HG03342 (cell line): ENCODE measurements at regions not wholly inside any gene's neighbourhood (a gene's known extent, or its start where the extent isn't known, plus 50 kb on each side); places are given as distances from the start of the nearest gene placed in this dataset.

Experiments
- ATAC-seq: cut with Tn5 transposase; IDR thresholded peaks from one replicate; pipeline ENCODE4 v1.9.1; 2021; ENCODE audit warnings: mild to moderate bottlenecking, moderate library complexity; ENCODE audit not compliant: unreplicated experiment

GRCh38 chr14:31993521-31993951, 83.6 kb upstream of the ARHGAP5 start:
- ATAC-seq: no peak

- ATAC-seq: no peak
Observed at GRCh38 chr14:31994391-31995033, 82.6 kb upstream of the ARHGAP5 start.

GRCh38 chr14:32003585-32003984, 73.5 kb upstream of the ARHGAP5 start:
- ATAC-seq: no peak

- no peak for ATAC-seq
Observed at GRCh38 chr14:32004300-32004699, 72.8 kb upstream of the ARHGAP5 start.

GRCh38 chr14:32005628-32006027, 71.5 kb upstream of the ARHGAP5 start:
- ATAC-seq: no peak

- no peak for ATAC-seq
Observed at GRCh38 chr14:32006263-32007110, 70.6 kb upstream of the ARHGAP5 start.

- ATAC-seq: no peak
Observed at GRCh38 chr14:32007755-32008362, 69.2 kb upstream of the ARHGAP5 start.

- no peak for ATAC-seq
Observed at GRCh38 chr14:32008602-32009193, 68.4 kb upstream of the ARHGAP5 start.

- no peak for ATAC-seq
Observed at GRCh38 chr14:32009221-32009975, 67.7 kb upstream of the ARHGAP5 start.

- no peak for ATAC-seq
Observed at GRCh38 chr14:32009976-32010581, 67.0 kb upstream of the ARHGAP5 start.

- ATAC-seq: no peak
Observed at GRCh38 chr14:32010604-32011125, 66.4 kb upstream of the ARHGAP5 start.

GRCh38 chr14:32011225-32011624, 65.9 kb upstream of the ARHGAP5 start:
- ATAC-seq: no peak

- no peak for ATAC-seq
Observed at GRCh38 chr14:32012062-32012461, 65.0 kb upstream of the ARHGAP5 start.

- ATAC-seq: no peak
Observed at GRCh38 chr14:32012571-32012970, 64.5 kb upstream of the ARHGAP5 start.

GRCh38 chr14:32013083-32013482, 64.0 kb upstream of the ARHGAP5 start:
- no peak for ATAC-seq

- ATAC-seq: no peak
Observed at GRCh38 chr14:32014057-32014456, 63.0 kb upstream of the ARHGAP5 start.

- no peak for ATAC-seq
Observed at GRCh38 chr14:32014498-32014897, 62.6 kb upstream of the ARHGAP5 start.

GRCh38 chr14:32015166-32015565, 61.9 kb upstream of the ARHGAP5 start:
- no peak for ATAC-seq

GRCh38 chr14:32017587-32017986, 59.5 kb upstream of the ARHGAP5 start:
- ATAC-seq: no peak
